HepG2 (cell line): ENCODE measurements at regions not wholly inside any gene's neighbourhood (a gene's known extent, or its start where the extent isn't known, plus 50 kb on each side); places are given as distances from the start of the nearest gene placed in this dataset.

Source experiments
- FOSL2 ChIP-seq: sonication (generic); formaldehyde crosslinking; IDR thresholded peaks from 2 replicates; pipeline ENCODE4 v1.4.0; 2020; ENCODE audit warnings: missing genetic modification reagents
- POLR2AphosphoS5 ChIP-seq: IDR thresholded peaks from 2 replicates; pipeline ENCODE4 v1.6.1; 2012; ENCODE audit warnings: low read depth, low read length
- SSRP1 ChIP-seq: IDR thresholded peaks from 2 replicates; pipeline ENCODE4 v1.6.1; 2016; ENCODE audit warnings: control low read depth
- TF ChIP-seq, protein P1 (sequence below): sonication (generic); formaldehyde crosslinking; IDR thresholded peaks from 2 replicates; pipeline ENCODE4 v1.8.1; 2022; ENCODE audit warnings: low read depth, mild to moderate bottlenecking, missing genetic modification reagents
- TF ChIP-seq, protein P2 (sequence below): sonication (generic); formaldehyde crosslinking; IDR thresholded peaks from 2 replicates; pipeline ENCODE4 v1.5.0; 2020; ENCODE audit warnings: mild to moderate bottlenecking, missing genetic modification reagents, moderate library complexity

DNA sequence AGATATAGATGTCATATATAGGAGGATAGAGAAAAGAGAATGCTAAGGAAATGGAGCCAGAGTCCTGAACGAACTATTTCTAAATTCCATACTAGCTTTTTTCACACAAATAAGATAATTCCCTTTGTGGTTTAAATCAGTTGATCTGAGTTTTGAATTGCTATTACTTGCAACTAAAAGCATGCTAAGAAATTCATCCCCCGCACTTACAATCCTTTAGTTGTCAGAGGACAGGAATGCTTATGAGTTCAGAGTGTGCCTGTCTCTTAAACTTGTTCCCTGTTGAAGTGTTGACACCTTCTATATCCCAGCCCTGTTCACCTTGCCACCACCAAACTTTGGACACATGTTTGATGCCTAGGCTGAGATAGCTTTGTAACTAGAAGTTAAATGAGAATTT lies 406.2 kb downstream of the METTL15 start:
- no peak for TF ChIP-seq SSRP1 (CRISPR knock-in tag)
- TF ChIP-seq FOSL2, result no peak
- TF ChIP-seq, protein P1, sequence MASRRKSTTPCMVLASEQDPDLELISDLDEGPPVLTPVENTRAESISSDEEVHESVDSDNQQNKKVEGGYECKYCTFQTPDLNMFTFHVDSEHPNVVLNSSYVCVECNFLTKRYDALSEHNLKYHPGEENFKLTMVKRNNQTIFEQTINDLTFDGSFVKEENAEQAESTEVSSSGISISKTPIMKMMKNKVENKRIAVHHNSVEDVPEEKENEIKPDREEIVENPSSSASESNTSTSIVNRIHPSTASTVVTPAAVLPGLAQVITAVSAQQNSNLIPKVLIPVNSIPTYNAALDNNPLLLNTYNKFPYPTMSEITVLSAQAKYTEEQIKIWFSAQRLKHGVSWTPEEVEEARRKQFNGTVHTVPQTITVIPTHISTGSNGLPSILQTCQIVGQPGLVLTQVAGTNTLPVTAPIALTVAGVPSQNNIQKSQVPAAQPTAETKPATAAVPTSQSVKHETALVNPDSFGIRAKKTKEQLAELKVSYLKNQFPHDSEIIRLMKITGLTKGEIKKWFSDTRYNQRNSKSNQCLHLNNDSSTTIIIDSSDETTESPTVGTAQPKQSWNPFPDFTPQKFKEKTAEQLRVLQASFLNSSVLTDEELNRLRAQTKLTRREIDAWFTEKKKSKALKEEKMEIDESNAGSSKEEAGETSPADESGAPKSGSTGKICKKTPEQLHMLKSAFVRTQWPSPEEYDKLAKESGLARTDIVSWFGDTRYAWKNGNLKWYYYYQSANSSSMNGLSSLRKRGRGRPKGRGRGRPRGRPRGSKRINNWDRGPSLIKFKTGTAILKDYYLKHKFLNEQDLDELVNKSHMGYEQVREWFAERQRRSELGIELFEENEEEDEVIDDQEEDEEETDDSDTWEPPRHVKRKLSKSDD (CRISPR knock-in tag), result no peak
- TF ChIP-seq, protein P2, sequence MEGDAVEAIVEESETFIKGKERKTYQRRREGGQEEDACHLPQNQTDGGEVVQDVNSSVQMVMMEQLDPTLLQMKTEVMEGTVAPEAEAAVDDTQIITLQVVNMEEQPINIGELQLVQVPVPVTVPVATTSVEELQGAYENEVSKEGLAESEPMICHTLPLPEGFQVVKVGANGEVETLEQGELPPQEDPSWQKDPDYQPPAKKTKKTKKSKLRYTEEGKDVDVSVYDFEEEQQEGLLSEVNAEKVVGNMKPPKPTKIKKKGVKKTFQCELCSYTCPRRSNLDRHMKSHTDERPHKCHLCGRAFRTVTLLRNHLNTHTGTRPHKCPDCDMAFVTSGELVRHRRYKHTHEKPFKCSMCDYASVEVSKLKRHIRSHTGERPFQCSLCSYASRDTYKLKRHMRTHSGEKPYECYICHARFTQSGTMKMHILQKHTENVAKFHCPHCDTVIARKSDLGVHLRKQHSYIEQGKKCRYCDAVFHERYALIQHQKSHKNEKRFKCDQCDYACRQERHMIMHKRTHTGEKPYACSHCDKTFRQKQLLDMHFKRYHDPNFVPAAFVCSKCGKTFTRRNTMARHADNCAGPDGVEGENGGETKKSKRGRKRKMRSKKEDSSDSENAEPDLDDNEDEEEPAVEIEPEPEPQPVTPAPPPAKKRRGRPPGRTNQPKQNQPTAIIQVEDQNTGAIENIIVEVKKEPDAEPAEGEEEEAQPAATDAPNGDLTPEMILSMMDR (CRISPR knock-in tag), result no peak
- no peak for TF ChIP-seq POLR2AphosphoS5
